ENCODE measurements at regions not wholly inside any gene's neighbourhood (a gene's known extent, or its start where the extent isn't known, plus 50 kb on each side); places are given as distances from the start of the nearest gene placed in this dataset.

DNA sequence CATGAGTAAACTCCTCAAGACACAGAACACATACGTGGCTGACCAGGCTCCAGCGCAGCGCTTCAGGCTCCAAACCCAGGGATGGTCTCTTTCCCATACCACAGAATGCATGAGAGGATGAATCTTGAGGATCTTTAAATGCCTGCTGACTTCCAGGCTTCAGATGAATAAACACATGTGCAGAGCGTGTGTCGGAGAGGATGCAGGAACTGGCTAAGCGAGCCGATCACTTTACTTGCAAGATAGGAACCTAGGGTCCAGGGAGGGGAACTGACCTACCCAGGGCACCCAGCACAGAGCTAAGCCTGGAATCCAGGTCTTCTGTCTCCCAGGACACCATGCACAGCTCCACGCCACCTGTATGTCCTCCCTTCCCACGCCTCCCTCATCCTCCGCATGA lies 209.8 kb downstream of the BCL11B start:
- DNase-seq (ENCODE audit: low read depth): no peak

DNA sequence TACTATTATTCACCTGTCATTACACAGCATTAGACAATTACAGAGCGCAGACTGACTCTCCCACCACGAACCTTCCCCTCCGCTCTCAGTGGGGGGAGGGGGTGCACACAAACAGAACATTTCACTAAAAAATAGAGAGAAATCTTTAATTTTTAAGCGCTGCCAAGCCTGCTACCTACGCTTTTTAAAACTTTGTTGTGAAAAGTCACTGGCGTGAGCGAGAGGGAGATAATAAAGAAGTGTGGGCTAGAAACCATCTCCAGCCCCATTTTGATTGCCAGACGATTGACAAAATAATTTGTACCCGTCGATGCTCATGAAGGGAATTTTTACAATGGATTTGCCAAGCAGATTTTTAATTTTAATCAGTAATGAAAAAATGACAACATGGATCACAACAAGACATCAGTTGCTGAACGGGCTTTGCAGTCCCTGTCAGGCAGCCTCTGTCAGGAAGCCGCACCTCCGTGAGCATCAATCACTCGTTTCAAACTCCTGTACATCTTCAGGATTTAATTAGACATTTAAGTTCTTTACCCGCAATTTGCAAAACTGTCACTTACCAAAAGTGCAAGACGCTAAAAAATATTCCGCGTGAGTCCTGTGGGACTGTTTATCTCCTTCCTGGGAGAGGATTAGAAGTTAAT lies 209.1 kb downstream of the BCL11B start:
- no peak for DNase-seq (ENCODE audit: low read depth)

DNA sequence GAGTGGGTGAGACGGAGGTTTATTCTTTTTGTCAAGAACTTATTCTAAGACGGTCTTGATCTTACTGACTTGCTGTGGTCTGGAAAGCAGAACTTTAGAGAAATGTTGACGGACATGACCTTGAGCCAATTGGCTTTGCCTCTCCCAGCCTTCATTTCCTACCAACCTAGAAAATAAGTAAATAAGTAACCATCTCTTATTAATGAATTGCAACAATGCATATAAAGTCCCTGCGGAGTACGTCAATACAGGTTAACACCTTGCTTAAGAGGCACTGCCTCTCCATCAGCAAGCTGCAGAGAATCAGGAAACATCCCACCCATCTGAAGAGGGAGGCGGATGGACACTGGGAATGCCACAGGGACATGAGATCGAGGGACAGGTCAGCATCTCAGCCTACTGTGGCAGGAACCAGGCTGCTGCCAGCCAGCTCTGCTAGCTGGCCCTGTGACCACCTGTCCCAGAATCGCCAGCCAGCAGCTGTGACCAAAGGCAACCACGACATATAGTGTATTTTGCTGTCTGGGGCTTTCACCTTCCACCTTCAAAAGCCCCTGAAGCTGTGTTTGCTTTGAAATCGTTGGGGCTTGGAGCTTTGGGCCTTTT lies 208.3 kb downstream of the BCL11B start:
- no peak for DNase-seq (ENCODE audit: low read depth)

DNA sequence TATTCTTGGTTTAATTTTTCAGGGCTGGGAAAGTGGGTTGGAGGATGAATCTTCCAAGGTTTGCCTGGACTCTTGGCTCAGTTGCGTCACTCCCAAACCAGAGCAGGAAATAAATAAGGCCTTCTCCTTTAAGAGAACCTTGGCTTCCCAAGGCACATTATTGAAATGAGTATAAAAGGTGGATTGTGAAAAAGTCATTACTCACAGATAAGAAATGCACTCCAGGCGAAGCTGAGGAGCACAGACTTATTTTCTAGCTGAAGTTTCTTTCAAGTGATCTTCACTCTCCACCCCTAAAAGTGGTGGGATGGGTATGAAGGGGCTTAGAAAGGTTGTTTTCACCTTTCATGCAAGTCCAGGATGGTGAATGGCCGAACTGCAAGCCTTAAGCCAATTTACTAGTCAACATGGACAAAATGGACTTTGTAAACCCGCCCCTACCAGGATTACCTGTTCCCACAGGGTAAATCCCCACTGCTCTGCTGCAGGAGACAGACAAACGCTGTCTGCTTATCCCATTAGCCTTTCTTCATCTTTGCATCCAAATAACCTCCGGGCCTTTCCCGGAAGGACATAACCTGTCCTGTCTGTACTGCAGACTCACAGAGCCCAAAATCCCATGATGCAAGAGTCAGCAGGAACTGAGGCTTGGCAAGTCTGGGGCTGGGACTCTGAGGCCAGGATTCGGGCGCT lies 207.6 kb downstream of the BCL11B start:
- DNase-seq (ENCODE audit: low read depth): no peak

DNA sequence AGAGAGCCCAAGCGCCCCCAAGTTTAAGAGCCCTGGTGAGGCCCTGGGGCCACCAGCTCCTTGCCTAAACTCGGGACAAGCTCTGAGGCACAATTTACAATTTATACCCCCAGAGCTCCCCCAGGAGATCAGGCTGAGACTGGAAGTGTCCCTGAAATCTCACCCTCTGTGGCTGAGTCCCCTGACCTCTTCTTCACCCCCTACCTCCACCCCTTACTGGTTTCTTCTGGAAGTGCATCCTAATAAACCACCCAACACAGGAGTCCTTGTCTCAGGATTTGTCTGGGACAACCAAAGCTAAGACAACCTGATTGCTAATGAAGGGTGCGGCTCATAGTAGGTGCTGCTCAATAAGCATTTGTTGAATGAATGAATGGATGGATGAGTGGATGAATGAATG lies 206.4 kb downstream of the BCL11B start:
- no peak for DNase-seq (ENCODE audit: low read depth)

DNA sequence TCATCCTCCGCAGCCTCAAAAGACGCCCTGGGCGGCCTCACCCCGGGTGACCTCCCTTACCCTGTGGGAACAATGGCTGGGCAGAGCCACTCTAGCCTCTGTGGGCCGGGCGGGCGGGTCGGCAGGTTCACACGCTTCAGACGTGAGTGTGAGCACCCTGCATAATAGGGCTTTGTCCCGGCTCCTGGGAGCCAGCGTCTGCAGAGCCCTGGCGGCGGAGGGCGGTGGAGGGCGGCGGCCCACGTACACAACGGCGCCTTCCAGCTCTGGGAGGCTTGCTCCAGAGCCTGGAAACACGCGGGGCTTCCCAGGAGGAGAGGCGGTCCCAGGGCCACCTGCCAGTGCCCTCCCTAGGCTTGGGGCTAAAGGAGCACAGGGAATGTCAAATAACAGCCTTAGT lies 205.6 kb downstream of the BCL11B start:
- no peak for DNase-seq (ENCODE audit: low read depth)

DNA sequence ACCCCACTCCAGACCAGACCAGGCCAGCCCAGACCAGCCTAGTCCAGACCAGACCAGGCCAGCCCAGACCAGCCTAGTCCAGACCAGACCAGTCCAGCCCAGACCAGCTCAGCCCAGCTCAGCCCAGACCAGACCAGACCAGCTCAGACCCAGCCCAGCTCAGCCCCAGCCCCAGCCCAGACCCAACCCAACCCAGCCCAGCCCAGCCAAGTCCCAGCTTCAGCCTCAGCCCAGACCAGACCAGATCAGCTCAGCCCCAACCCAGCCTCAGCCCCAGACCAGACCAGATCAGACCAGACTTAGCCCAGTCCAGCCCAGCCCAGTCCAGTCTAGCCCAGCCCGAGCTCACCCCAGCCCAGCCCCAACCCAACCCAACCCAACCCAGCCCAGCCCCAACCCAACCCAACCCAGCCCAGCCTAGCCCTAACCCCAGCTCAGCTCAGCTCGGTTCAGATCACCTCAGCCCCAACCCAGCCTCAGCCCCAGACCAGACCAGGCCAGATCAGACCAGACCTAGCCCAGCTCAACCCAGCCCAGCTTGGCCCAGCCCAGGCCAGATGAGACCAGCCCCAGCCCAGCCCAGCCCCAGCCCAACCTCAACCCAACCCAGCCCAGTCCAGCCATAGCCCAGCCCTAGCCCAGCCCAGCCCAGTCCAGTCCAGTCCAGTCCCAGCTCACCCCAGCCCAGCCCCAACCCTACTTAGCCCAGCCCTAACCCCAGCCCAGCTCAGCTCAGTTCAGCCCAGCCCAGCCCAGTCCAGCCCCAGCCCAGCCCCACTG lies 204.7 kb downstream of the BCL11B start:
- no peak for DNase-seq (ENCODE audit: low read depth)

DNA sequence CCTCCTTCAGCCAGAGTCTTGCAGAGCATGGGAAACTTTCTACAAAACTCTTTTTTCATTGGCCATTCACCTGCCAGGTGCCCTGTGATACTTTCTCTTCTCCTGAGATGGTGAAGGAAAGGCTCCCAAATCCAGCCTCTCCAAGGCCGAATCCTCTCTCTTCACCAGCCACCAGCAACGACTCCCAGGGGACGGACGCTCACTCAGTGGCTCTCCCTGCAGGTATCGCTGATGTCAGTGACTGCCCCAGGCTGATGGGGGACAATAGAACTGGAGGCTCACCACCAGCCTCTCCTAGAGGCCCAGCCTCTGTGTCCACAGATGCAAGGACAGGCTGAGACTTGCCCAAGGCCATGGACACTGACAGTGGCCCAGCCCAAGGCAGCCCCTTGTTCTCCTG lies 204.1 kb downstream of the BCL11B start:
- DNase-seq (ENCODE audit: low read depth): no peak

DNA sequence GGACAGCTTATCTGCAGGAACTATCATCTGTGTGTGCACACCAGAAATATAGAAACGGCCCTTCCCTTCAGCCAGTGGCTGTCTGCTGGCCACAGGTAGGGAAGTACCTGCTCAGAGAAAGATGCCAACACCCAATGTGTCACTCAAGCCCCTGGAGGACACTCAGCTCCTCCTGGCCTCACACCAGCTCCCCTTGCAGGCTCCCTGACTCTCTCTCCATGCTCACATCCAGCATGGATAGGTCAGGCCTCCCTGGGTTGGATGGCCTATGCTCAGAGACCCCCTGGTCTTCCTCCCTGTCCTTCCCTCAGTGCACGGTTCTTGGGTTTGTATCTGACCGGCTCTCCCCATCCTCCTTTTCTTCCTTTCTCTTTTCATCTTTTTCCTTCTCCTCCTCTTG lies 202.1 kb downstream of the BCL11B start:
- DNase-seq (ENCODE audit: low read depth): no peak

DNA sequence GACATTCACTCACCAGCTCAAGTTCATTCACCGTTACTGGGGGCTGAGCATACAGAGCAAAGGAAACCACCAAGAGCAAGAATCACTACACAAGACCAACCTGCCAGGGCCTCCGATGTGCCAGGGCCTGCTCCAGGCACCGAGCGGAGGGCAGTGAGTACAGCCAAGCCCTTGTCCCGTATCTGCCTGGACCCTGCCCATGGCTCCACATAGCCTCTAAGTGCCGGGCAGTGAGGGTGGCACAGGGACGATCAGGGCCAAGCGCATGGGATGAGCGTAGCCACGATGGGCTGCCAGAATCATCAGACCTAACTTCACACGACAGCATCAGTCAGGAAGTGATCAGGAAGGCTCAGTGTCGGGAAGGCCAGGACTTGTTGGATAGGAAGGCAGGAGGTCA lies 199.6 kb downstream of the BCL11B start:
- DNase-seq (ENCODE audit: low read depth): no peak

DNA sequence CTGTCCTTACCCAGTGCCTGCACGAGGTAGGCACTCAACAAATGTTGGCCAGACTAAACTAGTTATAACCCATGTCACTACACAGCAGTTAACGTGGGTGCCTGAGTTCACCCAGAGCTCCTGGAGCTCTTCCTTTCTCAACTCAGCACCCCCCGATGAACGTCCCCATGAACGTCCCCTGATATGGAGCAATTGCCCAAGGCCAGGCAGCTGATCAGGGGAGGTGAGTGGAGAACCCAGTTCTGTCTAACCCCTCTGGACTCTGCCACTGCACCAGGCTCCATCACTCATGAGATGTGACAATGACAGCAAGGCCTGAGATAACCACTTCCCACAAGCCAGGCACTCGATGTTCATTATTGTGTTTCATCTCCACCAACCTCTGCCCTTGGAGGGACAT lies 199.0 kb downstream of the BCL11B start:
- no peak for DNase-seq (ENCODE audit: low read depth)

DNA sequence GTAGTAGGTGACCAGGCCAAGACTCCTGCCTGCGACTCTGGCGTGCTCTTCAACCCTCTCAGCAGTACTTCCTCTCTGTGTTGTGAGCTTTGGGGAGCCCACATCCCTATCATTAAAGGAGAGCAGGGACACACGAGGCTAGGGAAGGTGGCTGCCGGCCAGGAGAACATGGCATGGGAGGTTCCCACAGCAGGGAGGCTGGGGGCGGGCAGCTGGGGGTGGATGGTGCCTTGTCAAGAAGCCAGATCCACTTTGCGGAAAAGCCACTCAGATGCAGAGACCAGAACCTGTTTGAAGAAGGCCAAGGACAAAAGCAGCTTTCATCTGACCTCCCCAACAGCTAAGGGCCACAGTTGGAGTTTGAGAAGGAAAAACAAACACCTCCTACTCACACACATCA lies 198.6 kb downstream of the BCL11B start:
- no peak for DNase-seq (ENCODE audit: low read depth)

DNA sequence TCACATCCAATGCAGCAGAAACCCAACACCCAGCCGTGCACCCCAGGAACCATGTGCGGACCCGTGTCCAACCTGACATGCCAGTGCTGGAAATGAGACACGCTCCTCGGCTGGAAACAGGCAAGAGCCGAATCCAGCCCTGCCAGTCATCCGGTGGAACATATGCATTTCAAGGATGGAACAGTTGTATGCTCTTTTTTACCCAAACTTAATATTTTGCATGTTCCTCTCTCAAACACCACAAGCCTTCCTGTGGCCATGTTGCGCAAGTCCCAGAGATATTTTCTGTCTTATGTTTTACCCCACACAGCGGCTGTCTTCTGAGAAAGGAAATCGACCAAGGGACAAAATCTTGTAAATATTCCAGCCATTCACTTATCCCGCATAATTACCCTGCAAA lies 196.9 kb downstream of the BCL11B start:
- no peak for DNase-seq (ENCODE audit: low read depth)

DNA sequence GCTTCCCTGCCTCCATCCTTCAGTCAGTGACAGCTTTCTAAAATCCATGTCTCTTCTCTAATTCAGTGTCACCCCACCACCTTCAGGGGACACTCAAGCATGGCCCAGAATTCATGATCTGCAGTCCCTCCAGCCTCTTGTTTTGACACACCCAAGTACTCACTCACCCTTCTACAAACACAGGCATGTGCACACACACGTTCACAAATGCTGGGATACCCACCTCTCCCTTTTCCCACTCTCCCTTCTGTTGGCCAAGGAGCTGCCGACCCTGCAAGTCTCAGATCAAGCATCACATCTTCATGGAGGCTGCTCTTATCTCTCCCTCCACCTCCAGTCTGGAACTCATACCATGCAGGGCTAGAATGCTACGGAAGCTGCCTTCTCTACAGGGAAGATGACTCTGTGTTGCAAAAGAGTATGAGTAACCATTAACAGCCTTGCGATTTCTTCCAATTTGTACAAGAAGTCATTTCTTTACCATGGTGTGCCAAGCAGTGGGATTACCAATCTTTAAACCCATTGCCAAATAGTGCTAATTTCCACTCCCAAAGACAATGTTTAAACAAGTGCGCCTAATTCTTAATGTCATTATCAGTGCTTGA lies 196.1 kb downstream of the BCL11B start:
- DNase-seq (ENCODE audit: low read depth): no peak

DNA sequence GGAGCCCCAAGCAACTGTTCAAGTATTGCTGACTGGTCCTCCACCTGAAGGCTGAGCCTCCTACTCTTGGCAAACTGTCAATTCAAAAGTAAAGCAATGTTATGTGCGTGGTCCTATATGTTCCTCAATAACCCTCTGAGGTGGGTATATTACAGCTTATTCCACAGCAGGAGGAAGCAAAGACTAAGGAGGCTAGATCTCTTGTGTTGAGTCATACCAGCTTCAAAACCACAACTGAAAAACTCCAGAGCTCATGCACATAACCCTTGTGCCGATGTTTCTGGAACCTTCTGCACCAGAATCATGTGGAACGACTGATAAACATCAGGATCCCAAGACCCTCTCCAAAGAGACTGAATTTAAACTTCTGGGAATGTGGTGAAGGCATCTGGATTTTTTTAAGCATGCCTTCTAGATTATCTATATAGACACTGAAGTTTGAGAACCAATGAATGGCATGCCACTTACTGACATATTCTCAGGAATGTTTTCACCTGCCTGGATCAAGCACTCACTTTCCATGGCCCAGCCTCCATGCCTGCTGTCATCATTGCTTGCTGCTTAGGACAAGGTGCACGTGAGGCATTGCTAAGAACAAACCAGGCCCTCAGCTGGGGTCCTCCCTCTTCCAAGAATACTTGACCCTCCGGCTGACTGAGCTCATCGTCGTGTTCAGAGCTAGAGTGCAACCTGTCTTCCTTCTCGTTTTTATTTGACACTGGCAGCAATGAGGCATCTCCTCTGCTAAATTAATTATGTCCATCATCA lies 194.7 kb downstream of the BCL11B start:
- no peak for DNase-seq (ENCODE audit: low read depth)

DNA sequence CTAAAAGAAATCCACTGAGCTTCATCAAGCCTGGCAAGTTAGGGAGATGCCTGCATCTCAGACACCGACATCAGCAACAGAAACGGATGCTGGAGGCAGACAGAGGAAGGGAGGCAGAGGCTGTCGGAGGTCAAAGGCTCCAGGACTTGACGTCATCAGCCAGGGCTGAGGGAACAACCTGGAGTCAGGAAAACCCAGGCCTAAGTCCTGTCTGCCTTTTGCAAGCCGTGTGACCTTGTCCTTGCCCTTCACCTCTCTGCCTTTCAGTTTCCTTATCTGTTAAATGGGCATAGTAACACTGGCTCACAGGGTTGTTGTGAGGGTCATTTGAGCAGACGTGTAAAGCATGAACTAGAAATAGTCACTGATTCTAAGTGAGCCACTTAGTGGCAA lies 194.2 kb downstream of the BCL11B start:
- DNase-seq (ENCODE audit: low read depth): no peak

DNA sequence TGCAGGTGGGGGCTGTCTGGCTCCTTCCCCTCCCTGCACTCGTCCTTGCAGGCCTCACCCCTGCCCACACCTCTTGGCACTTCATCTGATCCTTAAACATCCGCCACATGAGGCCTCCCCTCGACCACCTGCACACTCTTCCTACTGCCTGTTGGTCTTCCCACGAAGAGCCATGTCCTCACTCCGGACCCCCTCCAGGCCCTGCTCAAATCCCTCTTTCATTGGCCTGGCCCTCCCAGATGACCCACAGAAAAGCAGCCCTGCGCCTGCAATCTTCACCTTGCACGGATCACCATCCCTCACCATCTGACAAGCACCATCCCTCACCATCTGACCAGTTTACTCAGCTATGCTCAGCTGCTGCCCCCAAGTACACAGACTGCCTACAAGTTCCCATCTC lies 193.6 kb downstream of the BCL11B start:
- DNase-seq (ENCODE audit: low read depth): no peak

DNA sequence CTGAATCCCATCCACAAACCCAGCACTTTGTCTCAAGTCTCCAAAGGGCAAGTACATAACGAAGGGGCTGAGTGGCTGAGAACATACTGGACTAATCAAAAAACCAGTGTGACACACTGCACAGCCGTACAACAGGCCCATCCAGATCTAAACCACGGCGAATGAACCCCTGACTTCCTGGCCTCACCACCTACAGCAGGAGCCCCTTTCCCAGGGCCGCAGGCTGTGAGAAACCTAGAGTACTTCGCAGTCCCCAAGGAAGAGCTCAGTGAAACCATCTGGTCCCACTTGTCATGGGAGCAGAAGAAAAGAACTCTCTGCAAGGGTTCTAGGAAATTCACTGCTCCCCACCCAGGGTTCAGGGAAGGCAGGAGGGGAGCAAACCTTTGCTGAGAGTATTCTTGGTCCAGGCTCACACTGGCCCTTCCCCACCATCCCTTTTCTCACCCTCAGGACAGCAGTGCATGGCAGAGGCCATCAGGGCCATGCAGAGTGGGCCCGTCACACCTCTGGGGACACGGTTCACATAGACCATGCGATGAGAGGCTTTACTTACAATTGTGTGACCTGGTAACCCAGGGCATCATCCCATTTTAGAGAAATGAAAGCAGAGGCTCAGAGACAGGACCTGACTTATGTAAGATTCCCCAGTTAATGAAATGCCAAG lies 192.8 kb downstream of the BCL11B start:
- DNase-seq (ENCODE audit: low read depth): no peak

DNA sequence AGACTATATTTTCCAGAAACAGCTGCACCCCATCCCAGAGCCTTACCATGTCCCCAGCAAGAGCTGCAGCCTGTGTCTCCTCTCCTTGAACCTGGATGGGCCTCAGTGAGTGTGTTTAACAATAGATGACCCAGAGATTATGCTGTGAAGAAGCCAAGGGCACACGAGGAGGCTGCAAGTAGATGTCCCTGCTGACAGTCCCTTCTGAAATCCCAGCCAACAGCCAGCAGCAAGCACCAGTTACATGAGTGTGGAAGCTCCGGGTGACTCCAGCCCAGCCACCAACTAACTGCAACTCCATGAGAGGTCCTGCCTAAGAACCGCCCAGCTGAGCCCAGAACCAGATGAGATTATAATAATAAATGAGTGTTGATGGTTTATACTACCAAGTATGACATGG lies 191.7 kb downstream of the BCL11B start:
- no peak for DNase-seq (ENCODE audit: low read depth)

DNA sequence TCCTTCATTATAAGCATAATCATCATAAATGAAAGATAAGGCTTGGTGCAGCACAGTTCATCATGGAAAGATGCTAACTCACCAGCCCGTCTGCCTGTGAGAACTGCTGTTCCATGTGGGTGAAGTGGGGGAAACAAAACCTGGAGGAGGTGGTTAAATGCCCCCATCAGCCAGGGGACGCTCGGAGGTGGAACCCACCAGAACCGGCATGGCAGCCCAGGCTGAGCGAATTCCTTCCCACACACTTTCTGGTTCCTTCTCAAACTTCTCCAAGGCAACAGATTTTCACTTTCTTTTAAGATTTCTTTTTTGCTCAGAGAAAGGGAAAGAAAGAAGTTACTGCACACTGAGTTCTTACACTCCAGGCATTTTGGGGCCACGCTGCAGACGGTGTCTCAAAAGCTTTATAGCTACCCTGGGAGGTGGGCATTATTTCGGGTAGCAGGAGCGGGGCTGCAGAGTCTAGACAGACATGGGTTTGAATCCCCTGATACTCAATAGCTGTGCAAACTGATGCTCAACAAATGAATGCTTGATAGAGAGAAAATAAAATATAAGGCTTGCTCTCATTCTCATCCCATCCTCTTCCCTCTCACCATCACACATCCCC lies 190.7 kb downstream of the BCL11B start:
- DNase-seq (ENCODE audit: low read depth): no peak

DNA sequence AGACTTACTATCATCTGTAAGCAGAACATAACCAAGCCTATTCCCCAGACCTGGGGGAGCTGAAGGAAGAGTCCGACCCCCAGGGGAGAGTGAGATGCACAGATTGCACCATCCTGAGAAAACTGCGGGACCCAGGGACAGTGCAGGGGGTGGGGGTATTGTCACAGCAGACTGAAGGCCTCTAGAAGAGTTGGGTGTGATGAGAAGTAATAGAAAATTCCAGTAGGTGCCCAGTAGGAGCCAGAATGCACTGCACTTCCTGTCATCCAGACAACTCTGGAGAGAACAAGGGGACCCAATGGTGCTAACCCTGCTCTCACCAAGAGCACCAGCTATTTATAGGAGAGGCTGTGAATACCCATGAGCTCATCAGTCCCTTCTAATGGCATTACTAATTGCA lies 190.1 kb downstream of the BCL11B start:
- no peak for DNase-seq (ENCODE audit: low read depth)

All from GM04504 (cell line).